DMS53 (cell line): ENCODE measurements at regions not wholly inside any gene's neighbourhood (a gene's known extent, or its start where the extent isn't known, plus 50 kb on each side); places are given as distances from the start of the nearest gene placed in this dataset.
"Not testable (repeated sequence)": the region's sequence is repeated elsewhere in the genome, so short reads cannot be mapped to it uniquely, and the experiment has no call there.

ENCODE experiments used
- DNase-seq: peaks from one replicate; lab custom pipeline; 2025; lab: John Stamatoyannopoulos, UW

DNA sequence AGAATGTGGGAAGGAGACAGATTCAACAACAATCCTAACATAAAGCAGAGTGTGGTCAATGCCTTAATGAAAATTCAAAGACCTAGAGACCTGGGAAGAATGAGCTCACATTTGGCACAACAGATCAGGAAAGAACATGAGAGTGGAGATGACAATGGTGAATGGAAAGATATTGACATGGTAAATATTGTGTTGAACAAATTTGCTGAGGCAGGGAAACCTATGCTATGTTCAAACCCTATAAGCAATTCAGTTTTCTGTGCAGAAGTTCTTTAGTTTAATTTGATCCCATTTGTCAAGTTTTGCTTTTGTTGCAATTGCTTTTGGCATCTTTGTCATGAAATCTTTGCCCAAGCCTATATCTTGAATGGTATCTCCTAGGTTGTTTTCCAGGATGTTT is 199.4 kb upstream of the LRRTM4 start:
- DNase-seq: peak; percentile 25

DNA sequence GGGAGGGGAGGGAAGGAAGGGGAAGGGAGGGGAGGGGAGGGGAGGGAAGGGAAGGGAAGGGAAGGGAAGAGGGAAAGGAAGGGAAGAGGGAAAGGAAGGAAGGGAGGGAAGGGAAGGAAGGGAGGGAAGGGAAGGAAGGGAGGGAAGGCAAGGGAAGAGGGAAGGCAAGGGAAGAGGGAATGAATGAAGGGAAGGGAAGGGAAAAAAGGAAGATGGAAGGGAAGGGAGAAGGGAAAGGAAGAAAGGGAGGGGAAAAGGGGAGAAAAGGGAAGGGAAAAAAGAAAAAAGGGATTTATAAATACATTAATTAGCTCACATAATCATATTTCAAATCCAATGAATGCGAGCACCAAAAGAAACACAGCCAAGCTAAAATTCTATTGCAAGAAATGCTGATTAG is 202.9 kb upstream of the LRRTM4 start:
- no peak for DNase-seq

DNA sequence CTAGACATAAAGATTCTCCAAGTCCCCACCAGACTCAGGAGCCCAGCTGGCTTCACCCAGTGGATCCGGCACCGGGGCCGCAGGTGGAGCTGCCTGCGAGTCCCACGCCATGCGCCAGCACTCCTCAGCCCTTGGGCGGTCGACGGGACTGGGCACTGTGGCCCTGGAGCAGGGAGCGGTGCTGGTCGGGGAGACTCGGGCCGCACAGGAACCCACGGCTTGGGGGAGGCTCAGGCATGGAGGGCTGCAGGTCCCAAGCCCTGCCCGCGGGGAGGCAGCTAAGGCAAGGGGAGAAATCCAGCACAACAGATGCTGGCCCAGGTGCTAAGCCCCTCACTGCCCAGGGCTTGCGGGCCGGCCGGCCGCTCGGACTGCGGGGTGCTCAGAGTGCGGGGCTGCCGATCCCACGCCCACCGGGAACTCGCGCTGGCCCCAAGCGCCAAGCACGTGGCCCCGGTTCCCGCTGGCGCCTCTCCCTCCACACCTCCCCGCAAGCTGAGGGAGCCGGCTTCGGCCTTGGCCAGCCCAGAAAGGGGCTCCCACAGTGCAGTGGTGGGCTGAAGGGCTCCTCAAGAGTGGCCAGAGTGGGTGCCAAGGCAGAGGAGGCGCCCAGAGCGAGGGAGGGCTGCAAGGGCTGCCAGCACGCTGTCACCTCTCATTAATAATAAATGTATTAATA is 212.6 kb upstream of the LRRTM4 start:
- not testable (repeated sequence) for DNase-seq

DNA sequence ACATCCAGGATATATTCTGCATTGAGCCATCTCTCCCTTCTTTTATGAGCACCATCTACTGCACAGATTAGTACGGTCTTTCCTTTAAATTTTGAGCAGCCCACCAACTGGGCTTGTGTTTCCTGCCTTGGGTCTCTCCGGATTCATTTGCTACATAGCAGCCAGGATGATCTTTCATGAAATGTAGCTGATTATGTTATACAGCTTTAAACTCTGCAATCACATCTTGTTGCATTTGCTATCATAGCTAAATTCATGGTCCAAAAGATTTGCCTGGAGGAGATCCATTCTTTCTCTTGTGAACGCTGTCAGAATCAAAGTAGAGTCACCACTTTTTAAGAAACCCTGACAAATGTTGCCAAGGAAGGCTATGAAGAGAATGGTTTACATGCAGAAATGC is 215.1 kb upstream of the LRRTM4 start:
- no peak for DNase-seq

DNA sequence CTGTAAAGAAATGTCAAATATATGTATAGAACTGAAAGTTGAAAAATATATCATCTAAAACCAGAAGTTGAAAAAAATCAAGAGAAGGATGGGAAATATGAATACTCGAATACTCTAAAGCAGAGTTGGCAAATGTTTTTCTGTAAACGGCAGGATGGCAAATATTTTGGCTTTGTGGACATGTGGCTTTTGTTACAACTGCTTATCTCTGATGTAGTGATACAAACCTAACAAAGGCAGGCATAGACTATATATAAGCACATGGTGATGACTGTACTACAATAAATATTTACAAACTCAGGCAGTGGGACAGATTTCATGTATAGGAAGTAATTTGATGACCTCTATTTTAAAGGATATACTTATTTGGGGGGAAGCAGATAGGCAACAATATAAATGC is 224.6 kb upstream of the LRRTM4 start:
- peak; percentile 81 for DNase-seq

DNA sequence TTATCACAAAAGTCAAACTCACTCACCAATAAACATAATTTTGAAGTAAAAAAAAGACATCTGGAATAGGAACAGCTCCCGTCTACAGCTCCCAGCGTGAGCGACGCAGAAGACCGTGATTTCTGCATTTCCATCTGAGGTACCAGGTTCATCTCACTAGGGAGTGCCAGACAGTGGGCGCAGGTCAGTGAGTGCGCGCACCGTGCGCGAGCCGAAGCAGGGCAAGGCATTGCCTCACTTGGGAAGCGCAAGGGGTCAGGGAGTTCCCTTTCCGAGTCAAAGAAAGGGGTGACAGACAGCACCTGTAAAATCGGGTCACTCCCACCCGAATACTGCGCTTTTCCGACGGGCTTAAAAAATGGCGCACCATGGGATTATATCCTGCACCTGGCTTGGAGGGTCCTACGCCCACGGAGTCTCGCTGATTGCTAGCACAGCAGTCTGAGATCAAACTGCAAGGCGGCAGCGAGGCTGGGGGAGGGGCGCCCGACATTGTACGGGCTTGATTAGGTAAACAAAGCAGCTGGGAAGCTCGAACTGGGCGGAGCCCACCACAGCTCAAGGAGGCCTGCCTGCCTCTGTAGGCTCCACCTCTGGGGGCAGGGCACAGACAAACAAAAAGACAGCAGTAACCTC is 231.7 kb upstream of the LRRTM4 start:
- peak; percentile 72 for DNase-seq

DNA sequence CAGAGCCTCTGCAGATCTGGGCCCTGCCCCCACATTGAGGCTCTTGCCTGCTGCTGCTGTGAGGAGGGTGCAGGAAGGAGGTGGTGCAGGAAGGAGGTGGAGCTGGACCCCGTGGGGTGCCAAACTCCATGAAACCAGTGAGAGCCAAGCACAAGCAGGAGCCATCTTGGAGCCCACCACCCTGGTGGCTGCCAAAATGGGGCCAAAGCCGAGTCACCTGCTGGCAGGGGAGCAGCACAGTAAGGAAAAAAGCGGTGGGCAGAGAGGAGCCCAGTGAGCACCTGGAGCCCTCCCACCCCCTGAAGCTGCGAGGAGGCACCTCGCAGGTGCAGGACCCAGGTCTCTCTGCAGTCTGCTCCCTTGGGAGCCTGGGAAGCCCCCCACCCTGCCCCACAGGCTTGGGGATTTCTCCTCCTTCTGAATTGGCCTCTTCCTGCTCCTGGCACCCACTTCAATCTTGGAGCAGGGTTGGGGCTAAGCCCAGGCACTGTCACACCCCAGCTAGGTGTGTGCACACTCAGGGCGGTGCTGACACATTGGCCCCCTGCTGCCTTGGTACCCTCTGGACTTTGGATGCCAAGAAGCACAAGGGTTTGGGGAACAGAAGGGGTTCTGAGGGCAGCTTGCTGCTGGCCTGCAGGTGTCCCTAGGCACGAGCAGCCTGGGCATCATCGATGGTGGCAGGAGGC is 245.4 kb upstream of the LRRTM4 start:
- no peak for DNase-seq

DNA sequence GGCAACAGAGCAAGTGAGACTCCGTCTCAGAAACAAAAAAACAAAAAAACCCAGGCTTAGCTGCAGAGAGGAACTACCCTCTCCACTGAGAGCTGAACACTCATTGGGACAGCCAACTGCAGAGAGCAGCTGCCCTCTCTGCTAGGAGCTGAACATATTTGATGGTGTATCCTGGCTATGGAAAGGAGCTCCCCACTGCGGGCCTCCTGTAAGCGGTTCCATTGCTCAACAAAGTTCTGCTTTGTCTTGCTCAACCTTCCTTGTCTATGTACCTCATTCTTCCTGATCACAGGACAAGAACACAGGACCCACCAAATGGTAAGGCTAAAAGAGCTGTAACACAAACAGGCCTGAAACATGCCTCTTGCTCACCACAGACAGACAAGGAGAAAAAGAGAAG is 246.3 kb upstream of the LRRTM4 start:
- no peak for DNase-seq

DNA sequence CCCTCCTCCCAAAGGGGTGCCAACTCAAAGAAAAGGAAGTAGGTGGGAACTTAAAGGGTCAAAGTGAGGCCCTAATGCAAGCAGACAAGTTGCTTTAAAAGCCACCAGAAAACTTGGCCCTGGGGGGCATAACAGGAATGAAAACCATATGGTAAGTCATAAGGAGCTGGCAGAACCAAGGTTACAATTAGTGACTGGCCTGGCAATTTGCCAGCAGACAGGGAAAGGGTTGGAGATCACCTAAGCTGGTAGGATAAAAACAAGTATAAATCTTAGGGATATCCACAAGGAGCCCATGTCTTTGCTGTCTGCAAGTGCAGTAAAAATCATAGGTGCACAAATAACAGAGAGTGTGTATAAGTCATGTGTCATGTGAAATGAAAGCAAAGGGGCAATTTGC is 256.7 kb upstream of the LRRTM4 start:
- DNase-seq: no peak

DNA sequence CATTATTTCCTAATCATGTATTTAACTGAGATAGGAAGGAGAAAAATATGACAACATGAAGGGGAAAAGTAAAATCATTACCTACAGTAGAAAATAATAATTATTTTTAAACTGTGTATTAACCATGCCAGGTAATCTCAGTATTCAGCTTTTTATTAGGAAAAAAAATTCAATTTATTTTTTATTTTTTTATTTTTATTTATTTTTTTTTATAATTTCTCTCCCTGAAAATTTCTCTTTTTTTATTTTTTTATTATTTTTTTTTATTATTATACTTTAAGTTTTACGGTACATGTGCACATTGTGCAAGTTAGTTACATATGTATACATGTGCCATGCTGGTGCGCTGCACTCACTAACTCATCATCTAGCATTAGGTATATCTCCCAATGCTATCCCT is 271.3 kb upstream of the LRRTM4 start:
- DNase-seq: not testable (repeated sequence)

DNA sequence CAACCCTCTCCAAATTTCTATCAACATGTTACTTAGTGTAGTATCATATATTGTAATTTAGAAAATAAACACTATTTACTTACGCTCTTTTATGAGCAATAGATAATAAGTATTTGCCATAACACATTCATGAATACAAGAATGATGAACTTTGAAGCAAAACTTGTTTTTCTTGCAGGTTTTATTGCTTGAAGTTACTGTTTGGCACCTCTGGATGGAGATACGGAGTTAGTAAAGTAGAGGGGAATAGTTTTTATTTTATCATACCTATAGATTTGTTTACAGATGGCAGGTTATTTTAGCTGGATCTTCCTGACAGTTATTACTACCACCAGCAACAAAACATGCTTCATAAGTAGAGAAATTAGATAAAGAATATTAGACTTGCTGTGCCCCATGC is 274.2 kb upstream of the LRRTM4 start:
- DNase-seq: no peak

DNA sequence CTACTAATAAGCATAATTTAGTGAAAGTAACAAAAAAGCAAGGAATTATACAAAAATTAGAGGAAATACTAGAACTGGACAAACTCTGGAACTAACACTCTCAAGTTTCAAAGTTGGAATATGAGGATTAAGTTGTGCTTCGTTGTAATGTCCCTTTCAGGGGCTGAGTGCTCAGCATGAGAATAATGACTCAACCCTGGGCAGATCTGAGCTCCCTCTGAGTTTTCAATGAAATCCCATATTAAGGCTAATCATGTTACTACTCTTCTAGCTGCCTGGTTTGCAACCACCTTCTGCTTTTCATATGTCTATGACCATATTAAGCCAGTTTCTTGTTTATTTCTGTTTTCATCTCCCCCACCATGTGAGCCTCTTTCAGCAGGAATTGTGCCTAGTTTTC is 274.9 kb upstream of the LRRTM4 start:
- DNase-seq: no peak

DNA sequence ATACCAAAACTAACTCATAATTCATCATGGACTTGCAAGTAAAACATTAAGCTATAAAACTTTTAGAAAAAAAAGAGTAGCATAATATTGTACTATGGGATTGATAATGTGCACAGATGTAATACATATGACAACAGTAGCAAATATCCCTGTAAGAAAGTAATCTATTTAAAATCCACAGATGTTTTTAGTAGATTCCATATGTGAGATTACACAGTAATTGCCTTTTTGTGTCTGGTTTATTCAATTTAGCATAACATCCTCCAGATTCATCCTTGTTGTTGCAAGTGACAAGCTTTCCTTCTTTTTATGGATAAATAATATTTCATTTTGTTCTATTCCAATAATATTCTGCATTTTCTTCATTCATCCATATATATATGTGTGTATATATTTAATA is 278.2 kb upstream of the LRRTM4 start:
- DNase-seq: no peak

DNA sequence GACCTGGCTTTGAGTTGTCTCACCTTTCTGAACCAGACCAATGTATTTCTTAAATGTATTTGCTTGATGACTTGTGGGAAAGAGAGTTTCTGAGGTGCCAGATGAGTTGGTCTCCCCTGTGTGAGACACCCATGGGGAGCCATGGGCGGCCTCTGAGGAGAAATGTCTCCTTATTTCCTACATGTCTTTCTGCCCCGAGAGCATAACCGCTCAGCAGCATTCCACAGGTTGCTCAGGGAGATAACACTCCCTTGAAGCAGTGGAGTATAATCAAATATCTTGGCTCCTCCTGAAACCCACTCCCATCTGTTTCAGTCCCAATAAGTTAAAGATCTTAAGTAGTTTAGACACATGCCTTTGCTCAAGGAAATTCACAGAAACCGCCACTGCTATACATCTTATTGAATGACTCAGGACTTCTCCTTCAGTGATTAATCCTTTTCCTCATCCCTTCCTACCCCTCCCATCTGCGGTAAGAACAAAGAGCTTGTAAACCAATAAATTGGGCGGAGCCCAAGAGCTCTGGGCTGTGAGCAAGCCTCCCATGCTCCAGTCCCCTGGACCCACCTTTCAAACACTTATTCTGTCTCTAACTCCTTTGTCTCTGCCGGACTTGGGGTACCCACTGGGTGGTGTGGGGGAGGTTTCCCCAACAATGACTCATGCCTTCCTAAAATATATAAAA is 285.5 kb upstream of the LRRTM4 start:
- no peak for DNase-seq

DNA sequence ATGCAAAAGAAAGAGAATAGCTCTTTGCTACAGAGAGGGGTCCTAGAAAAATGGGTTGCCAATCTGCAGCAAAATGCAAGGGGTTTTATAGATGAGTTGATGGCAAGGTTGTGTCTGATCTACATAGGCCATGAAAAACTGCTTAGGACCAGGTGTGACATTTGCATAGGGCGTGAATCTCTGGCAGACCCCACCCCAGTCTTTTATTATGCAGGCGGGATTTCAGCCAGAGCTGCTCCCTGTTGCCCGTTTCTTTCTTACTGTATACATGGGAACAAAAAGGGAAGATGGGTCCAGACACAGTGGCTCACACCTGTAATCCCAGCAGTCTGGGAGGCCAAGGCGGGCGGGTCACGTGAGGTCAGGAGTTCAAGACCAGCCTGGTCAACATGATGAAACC is 286.4 kb upstream of the LRRTM4 start:
- no peak for DNase-seq

DNA sequence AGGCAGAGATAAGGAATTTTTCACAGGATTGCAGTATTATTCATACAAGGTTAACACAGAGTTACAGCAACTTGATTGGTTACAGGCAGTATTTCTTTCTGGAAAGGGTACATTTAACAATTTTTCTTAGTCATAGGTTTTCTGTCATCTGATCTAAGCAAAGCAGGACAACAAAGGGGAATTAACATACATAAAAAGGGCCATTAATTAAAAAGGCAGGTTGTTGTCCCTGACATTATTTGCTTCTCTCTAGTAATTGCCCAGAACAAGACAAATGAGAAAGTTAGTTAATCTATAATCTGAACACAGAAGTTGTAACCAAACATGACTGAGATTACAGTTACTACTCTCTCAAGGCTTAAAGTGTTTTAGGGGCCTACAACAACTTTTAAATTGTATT is 291.4 kb upstream of the LRRTM4 start:
- no peak for DNase-seq

DNA sequence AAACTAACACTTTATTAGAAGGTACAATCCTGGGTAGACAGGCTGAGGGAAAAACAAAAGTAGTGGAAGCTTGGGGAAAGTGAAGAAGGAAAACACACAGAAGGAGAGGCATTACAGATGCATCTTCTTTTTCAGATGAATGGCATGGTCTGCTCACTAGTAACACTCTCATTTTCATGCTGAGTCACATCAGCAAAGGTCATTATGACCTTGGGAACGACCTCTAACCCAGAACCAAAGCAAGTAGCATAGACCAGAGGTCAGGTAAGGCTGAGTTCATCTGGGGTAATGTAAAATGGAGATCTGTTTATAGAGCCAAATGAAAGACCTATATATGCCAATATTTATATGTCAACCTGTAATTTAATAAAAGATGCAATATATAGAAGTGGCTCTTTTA is 294.4 kb upstream of the LRRTM4 start:
- DNase-seq: no peak

DNA sequence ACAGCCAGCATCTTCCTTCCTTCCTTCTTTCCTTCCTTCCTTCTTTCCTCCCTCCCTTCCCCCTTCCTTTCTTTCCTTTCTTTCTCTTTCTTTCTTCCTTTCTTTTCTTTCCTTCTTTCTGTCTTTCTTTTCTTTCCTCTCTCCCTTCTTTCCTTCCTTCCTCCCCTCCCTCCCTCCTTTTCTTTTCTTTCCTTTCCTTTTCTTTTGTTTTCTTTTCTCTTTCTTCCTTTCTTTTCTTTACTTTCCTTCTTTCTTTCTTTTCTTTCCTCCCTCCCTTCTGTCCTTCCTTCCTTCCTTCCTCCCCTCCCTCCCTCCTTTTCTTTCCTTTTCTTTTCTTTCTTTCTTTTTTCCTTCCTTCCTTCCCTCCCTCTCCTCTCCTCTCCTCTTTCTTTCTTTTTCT is 296.0 kb upstream of the LRRTM4 start:
- no peak for DNase-seq

DNA sequence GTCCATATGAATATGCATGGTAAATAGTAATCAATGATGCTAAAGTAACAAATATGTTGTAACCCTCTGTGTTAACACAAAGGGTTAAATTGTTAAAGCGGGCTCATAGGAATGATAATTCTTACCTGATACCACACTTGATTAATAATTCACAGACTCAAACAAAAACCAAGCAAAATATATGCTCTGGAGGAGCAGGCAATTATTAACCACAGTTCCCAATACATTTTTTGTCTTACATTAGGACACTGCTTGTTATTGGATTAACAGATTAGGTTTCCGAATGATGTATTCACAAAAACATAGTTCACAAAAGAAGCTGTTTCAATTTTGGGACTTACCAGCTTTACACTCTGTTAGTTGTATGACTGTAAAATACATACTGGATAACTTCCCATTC is 300.9 kb upstream of the LRRTM4 start:
- peak; percentile 25 for DNase-seq

DNA sequence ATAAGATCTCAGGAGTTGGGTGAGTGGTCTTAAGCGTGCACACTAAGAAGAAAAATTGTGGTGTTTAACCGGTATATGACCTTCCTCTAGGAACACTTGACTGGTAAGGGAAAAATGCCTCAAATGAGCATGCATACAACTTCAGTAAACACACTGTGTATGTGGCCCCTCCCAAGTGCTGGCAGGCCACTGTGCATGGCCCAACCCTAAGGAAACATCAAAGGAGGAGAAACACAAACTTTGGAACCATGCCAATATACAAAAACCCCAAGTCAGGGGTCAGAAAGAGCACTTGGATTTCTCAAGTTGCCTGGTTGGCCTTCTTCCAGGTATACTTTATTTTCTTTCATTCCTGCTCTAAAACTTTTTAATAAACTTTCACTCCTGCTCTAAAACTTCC is 308.9 kb upstream of the LRRTM4 start:
- DNase-seq: peak; percentile 8

DNA sequence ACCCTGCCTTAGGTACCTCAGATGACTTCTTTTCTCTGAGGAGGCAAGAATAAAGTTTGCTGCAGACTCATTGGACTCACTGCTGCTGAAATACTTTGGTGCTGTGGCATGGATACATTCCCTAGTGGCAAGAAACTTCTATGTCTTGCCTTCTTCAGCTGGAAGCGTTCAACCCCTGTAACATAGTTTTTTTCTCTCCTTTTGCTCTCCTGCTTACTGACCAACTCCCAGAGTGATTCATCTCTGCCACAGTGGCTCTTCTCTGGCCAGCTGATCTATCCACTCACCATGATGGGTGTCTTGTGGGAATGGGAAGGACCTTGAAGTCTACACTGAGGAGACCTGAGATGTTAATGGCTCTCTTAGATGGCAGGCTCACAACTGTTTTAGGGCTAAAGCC is 309.3 kb upstream of the LRRTM4 start:
- no peak for DNase-seq

DNA sequence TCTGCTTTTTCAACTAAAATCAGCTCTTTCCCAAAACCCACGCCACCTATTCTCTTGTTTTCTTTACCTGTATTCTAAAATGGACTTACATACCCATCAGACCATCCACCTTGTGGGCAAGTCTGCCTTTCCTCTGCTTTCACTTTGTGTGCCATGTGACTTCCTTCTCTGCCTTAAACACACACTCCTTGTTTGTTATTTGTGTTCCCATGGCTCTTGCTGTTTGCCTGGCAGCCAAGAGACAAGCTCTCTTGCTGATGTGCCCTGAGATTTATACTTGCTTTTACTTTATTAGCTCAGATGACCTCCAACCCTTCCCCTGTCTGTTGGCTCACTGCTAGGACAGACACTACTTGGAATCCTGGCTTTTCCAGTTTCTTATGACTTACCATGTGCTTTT is 309.7 kb upstream of the LRRTM4 start:
- peak; percentile 82 for DNase-seq
